ENCODE measurements at regions not wholly inside any gene's neighbourhood (a gene's known extent, or its start where the extent isn't known, plus 50 kb on each side); places are given as distances from the start of the nearest gene placed in this dataset.

DNA sequence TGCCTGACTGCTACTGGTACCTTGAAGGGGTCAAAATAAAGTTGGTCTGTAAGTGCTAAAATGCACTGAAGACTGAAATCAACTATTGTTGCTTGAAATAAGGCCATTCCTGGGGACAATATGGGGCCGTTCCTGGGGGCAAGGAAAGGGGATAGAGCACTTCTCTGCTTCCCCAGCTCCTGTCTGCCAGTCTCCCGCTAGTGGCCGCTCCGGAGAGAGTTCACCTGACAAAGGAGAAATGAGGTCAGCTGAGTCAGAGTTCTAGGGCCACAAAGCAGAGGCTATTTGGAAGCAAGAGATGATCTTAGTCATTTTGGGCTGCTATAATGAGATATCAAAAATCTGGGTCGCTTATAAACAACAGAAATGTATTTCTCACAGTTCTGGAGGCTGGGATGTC lies 345.9 kb downstream of the TSN start:
- TF ChIP-seq POLR2A (IDR thresholded peaks at IDR 0.05; ENCODE audit: low read depth, low read length) (no peak), POLR2AphosphoS5 (IDR thresholded peaks at IDR 0.05; ENCODE audit: low read depth, low read length) (no peak), TAF1 (IDR thresholded peaks at IDR 0.05; ENCODE audit: borderline replicate concordance, low read depth, low read length) (no peak)
- DNase-seq (ENCODE audit: insufficient read length) (no peak), FAIRE-seq (no peak)

DNA sequence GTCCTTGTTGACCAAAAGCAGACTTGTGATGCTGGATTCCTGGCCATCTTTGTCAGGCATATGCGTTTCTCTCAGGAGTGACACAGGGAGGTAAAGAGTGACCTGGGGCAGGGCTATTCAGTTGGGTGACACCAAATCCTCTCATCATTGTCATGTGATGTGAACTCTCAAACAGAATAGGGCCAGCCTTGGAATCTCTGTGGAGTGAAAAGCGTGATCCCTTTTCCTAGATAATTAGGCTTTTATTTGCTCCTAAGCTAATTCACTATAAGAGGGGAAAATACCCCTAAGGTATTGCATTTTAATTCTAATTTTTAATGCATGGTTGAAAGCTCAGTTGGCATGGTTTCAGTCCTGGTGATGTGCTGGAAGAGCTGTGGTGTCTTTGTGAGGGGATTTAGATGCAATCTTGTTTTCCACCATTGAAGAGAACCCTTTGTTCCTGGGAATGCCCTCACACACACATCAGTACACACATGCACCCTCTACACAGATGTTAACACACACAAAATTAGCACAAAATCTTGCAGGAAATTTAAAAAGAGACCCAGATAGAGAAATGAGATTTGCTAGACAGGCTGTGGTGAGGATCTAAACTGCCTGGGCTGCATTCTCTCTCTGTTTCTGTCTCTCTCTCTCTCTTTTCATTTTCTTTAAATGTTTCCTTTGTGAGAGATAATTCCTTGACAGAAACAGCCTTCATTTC lies 349.9 kb downstream of the TSN start:
- no peak for DNase-seq (ENCODE audit: insufficient read length)
- FAIRE-seq: no peak
- TF ChIP-seq POLR2A (IDR thresholded peaks at IDR 0.05; ENCODE audit: low read depth, low read length) (no peak), TAF1 (IDR thresholded peaks at IDR 0.05; ENCODE audit: borderline replicate concordance, low read depth, low read length) (no peak), POLR2AphosphoS5 (IDR thresholded peaks at IDR 0.05; ENCODE audit: low read depth, low read length) (no peak)

DNA sequence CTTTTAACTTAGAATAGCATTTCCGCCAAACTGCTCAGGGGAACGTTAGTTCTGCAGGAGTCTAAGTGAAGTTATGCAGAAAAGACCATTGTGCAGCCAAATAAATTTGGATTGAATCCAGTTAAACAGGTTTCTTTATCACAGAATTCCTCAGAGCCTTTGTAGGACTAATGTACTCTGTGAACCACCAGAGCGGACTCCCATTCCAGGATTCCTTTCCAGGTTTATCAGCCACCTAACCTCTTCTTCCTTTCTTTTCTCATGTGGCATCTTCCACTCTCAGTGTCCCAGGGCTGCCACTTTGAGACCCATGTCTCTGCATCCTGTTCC lies 350.4 kb downstream of the TSN start:
- FAIRE-seq (no peak), DNase-seq (ENCODE audit: insufficient read length) (no peak)
- TF ChIP-seq POLR2AphosphoS5 (IDR thresholded peaks at IDR 0.05; ENCODE audit: low read depth, low read length): no peak
- TF ChIP-seq TAF1 (IDR thresholded peaks at IDR 0.05; ENCODE audit: borderline replicate concordance, low read depth, low read length): no peak
- TF ChIP-seq POLR2A (IDR thresholded peaks at IDR 0.05; ENCODE audit: low read depth, low read length): no peak

DNA sequence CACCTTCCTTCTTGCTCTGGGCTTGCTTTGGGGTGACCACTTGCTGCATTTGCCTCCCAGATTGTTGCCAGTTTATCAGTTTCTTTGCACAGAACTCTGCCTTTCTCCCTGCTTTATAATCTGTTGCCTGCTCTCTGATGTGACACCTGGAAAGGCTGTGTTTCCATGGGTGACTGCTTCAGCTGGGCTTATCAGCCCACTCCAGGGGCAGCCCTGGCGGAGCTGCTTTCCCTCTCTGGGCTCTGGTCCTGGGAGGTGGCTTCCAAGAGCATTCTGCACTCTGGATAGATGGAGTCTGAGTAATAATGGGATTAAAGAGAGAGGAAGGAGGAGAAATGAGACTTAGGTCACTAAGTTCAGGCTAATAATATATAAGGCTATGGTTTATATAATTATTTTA lies 352.7 kb downstream of the TSN start:
- DNase-seq (ENCODE audit: insufficient read length) (no peak), FAIRE-seq (no peak)
- TF ChIP-seq POLR2A (IDR thresholded peaks at IDR 0.05; ENCODE audit: low read depth, low read length) (no peak), TAF1 (IDR thresholded peaks at IDR 0.05; ENCODE audit: borderline replicate concordance, low read depth, low read length) (no peak), POLR2AphosphoS5 (IDR thresholded peaks at IDR 0.05; ENCODE audit: low read depth, low read length) (no peak)

DNA sequence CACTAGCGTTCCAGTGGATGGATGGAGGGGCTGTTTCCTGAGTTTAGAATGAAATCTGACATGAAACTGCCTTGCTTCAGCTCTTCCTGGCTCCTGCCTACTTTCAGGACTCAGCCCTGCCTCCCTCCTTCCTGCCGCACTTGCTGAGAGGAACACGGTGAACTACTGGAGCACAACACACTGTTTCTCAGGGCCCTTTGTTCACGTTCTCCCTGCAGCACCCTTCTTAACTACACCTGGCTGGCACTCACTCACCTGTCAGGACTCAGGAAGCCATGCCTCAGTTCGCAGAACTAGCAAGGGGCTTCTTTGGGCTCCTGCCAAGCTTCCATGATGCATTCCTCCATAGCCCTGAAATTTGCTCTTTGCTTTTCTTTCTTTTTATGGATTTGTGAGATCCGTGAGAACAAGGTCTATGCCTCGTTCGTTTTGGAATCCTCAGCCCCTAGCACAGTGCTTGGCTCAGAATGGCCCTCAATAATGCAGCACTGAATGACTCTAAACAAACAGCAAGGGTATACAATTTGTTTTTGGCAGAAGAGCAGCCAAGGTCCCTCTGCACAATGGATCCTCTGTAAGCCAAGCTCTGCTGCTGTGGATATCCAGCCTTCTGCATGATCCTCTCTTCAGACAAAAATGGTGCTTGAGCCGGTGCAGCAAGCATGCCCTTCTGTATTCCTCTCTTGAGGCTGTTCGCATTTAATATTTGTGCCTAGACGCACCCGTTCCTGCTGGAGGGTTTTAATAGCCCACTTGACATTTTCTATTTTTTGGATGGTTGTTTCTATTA lies 357.0 kb downstream of the TSN start:
- TF ChIP-seq POLR2A (IDR thresholded peaks at IDR 0.05; ENCODE audit: low read depth, low read length): no peak
- TF ChIP-seq POLR2AphosphoS5 (IDR thresholded peaks at IDR 0.05; ENCODE audit: low read depth, low read length): no peak
- no peak for TF ChIP-seq TAF1 (IDR thresholded peaks at IDR 0.05; ENCODE audit: borderline replicate concordance, low read depth, low read length)
- DNase-seq (ENCODE audit: insufficient read length): no peak
- FAIRE-seq: no peak

DNA sequence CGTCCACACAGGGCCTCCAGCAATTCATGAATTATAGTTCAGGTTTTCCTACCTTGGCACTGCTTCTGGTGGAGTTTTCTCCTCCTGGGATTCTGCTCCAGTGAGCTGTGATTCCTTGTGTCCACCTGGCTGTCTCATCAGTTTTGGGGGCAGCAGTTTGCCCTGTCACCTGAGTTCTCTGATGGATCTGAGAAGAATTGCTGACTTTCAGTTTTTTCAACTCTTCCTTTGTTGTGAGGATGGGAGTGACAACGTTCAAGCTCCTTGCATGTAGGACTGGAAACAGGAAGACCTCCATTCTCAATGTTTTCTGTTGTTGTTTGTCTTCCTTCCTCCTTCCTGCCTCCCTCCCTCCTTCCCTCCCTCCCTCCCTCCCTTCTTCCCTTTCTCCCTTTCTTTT lies 359.0 kb downstream of the TSN start:
- DNase-seq (ENCODE audit: insufficient read length) (no peak), FAIRE-seq (no peak)
- TF ChIP-seq POLR2A (IDR thresholded peaks at IDR 0.05; ENCODE audit: low read depth, low read length) (no peak), POLR2AphosphoS5 (IDR thresholded peaks at IDR 0.05; ENCODE audit: low read depth, low read length) (no peak), TAF1 (IDR thresholded peaks at IDR 0.05; ENCODE audit: borderline replicate concordance, low read depth, low read length) (no peak)

DNA sequence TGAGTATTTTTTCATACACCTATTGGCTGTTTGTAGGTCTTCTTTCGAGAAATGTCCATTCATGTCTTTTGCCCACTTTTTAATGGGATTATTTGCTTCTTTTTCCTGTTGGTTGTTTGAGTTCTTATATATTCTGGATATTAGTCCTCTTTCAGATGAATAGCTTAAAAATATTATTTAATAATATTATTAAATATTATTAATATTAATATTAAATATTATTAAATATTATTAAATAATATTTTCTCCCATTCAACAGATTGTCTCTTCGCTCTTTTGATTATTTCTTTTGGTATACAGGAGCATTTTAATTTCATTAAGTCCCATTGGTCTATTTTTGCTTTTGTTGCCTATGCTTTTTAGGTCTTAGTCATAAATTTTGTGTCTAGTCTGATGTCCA lies 361.9 kb downstream of the TSN start:
- FAIRE-seq (no peak), DNase-seq (ENCODE audit: insufficient read length) (no peak)
- TF ChIP-seq POLR2AphosphoS5 (IDR thresholded peaks at IDR 0.05; ENCODE audit: low read depth, low read length) (no peak), TAF1 (IDR thresholded peaks at IDR 0.05; ENCODE audit: borderline replicate concordance, low read depth, low read length) (no peak), POLR2A (IDR thresholded peaks at IDR 0.05; ENCODE audit: low read depth, low read length) (no peak)

DNA sequence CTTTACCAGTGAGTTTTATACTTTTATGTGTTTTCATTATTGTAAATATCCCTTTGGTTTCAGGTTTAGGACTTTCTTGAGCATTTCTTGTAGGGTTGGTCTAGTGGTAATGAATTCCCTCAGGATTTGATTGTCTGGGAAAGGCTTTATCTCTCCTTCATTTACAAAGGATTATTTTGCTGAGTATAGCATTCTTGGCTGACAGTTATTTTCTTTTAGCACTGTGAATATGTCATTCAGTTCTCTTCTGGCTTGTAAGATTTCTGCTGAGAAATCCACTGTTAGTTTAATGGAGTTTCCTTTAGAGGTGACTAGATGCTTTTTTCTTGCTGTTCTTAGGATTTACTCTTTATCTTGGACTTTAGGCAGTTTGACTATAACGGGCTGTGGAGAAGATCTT lies 373.9 kb downstream of the TSN start:
- TF ChIP-seq POLR2AphosphoS5 (IDR thresholded peaks at IDR 0.05; ENCODE audit: low read depth, low read length): no peak
- no peak for TF ChIP-seq TAF1 (IDR thresholded peaks at IDR 0.05; ENCODE audit: borderline replicate concordance, low read depth, low read length)
- no peak for TF ChIP-seq POLR2A (IDR thresholded peaks at IDR 0.05; ENCODE audit: low read depth, low read length)
- FAIRE-seq (no peak), DNase-seq (ENCODE audit: insufficient read length) (no peak)

DNA sequence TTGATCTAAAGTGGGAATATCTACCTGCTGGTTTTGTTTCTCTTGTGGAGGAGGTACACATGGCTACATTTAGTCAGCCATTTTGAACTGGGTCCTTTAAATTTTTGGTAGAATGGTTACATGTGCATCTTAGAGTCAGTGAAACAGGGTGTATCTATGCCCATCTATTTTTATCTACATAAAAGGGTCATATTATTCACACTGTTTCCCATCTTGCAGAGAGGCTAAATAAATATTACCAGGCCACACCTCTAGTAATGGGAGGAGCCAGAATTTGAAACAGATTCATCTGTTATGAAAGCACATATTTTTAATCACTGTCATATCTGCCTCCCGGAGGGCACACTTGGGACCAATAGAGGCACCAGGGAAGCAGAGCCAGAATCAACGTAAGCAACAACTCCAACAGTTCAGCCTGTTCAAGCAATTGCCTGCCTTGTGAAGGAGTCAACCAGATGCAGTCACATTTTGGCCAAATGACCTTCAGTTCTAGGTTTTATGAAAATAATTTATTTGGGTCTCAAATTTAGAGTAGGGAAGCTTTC lies 376.8 kb downstream of the TSN start:
- TF ChIP-seq TAF1 (IDR thresholded peaks at IDR 0.05; ENCODE audit: borderline replicate concordance, low read depth, low read length) (no peak), POLR2AphosphoS5 (IDR thresholded peaks at IDR 0.05; ENCODE audit: low read depth, low read length) (no peak), POLR2A (IDR thresholded peaks at IDR 0.05; ENCODE audit: low read depth, low read length) (no peak)
- DNase-seq (ENCODE audit: insufficient read length): no peak
- FAIRE-seq: no peak

DNA sequence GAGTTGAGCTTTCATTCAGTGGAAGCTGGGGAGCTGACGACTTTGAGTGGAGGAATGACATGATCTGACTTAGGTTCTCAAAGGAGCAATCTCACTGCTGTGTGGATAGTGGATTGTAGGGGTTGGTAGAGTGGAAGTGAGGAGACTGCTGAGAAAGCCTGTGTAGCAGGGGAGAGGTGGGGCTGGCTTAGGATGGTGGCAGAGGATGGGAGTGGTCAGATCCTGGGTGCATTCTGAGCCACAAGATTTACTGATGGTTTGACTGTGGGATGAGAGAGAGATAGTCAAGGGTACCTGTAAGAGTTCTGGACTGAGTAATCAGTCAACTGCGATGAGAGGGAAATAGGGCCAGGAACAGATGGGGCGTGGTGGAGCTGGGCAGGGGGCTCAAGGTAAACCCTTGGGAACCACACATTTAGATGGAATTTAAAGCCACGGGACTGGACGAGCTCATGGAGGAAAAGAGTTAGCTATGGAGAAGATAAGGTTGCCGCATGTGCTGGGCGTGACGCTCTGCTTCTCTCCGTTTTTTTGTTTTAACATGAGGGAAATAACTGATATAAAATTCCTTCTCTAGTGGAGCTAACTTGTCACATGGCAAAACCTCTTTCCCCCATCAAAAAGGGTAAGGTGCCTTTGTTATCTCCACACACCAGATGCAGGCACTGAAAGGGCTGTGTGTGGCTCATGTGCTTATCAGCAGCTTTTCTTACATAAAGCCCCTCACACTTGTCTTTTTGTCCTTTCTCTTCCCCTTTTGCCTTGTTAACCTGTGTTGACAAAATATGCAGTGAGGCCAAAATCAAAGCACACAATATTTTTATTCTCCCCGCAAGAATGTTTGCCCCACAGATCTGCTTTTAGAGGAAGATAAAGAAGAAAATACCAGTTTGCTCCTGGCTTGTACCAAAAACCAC lies 379.8 kb downstream of the TSN start:
- FAIRE-seq: no peak
- TF ChIP-seq POLR2A (IDR thresholded peaks at IDR 0.05; ENCODE audit: low read depth, low read length) (no peak), POLR2AphosphoS5 (IDR thresholded peaks at IDR 0.05; ENCODE audit: low read depth, low read length) (no peak), TAF1 (IDR thresholded peaks at IDR 0.05; ENCODE audit: borderline replicate concordance, low read depth, low read length) (no peak)
- DNase-seq (ENCODE audit: insufficient read length): no peak

DNA sequence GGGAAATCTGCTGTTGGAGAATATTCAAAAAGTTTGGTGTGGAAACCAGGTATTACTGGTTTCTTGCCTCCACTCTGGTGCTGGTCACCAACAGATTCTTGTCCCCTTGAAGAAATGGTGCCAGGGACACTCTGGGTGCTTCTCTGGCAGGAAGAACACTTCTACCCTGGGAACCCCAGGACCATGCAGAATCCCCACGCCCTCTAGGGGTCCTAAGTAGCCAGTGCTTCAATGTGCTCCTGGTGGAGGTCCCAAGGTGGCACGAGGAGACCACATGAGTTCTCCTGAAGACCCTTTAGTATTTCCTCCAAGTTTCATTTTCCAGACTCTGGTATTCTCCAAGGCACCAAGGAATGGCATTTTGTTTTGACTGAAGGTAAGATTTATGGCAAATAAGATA lies 380.6 kb downstream of the TSN start:
- DNase-seq (ENCODE audit: insufficient read length) (peak; percentile 23), FAIRE-seq (no peak)
- TF ChIP-seq POLR2A (IDR thresholded peaks at IDR 0.05; ENCODE audit: low read depth, low read length) (no peak), POLR2AphosphoS5 (IDR thresholded peaks at IDR 0.05; ENCODE audit: low read depth, low read length) (no peak), TAF1 (IDR thresholded peaks at IDR 0.05; ENCODE audit: borderline replicate concordance, low read depth, low read length) (no peak)
